Activated CD4-positive, alpha-beta T cell treated with anti-CD3 and anti-CD28 coated beads, Interleukin-2, amount 50 U/mL, for 48 hours (primary cell): ENCODE measurements at regions not wholly inside any gene's neighbourhood (a gene's known extent, or its start where the extent isn't known, plus 50 kb on each side); places are given as distances from the start of the nearest gene placed in this dataset.
"Not testable (repeated sequence)": the region's sequence is repeated elsewhere in the genome, so short reads cannot be mapped to it uniquely, and the experiment has no call there.

Experiments
- DNase-seq, 2 experiments: peaks; one replicate each; pipeline ENCODE4 v3.0.0-alpha.2; 2020

DNA sequence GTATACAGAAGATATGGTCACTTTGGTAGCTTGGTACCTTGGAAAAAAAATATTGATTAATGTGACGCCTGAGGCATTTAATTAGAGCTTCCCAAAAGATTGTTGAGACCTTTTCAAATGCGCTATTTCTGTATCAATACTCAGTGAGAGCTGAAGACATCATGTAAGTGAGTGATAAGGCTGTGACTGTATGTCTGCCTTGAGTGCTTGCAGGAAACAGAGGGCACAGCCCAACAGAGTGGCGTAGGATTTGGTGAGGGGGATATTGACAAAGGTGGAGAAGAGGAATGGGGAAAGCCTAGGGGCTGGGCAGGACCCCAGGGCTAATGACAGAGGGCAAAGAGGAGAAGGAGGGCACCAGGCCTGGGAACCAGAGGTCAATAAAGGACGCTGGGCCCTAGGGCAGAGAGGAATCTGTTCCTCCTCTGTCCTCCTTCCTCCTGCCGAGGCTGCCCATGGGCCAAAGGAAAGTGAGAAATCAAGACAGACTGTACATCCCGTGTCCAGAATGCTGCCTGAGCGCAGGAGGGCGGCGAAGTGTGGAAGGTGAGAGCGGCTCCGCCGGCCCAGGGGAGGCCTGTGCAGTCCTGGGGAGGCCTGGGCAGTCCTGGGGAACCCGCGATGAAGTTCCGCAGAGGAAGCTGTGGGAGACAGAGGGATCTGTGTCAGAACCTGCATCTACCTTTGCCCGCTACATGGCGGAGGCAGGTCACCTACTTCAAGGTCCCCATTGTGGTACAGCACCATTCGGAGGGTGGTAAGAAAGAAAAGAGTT, 228.6 kb upstream of the PIEZO2 start:
- DNase-seq, result no peak

DNA sequence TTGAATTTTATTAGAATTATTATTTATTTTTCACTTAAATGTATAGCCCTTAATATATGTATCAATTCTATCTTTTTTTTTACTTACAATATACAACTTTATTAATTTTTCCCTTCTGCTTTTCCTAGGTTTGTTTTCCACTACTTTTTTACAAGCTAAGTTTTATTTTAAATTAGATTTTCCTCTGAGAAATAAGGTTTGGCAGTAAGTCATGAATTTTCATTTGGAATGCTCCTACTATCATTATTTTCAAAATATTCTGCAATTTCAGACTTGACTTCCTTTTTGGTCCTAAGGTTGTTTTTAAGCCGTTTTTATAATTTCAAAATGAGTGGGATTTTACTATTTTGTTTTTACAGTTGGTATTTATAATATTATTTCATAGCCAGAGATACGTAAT, 222.8 kb upstream of the PIEZO2 start:
- no peak for DNase-seq

DNA sequence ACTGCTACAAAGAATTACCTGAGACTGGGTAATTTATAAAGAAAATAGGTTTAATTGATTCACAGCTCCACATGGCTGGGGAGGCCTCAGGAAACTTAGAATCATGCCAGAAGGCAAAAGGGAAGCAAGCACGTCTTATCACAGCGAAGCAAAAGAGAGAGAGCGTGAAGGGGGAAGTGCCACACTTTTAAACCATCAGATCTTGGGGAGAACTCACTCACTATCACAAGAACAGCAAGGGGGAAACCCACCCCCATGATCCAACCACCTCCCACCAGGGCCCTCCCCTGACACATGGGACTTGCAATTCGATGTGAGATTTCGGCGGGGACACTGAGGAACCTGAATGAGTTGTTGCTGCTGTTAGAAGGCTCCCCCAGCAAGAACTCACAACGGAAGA, 220.2 kb upstream of the PIEZO2 start:
- no peak for DNase-seq

DNA sequence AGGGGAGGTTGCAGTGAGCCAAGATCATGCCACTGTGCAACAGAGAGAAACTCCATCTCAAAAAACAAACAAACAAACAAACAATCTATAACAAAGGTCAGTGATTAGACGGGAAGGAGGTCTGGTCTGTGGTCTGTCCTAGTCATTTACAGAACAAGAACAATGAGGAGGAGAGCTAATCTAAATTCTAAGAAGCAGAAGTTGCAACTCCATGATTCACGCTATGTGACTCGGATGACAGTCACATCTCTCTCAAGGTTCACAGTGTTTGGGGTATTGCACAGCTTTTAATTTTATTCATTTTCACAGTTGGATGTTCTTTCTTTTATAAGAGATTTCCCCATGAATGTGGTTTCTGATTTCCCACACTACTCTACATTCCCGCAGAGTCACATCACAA, 218.7 kb upstream of the PIEZO2 start:
- DNase-seq, result no peak

DNA sequence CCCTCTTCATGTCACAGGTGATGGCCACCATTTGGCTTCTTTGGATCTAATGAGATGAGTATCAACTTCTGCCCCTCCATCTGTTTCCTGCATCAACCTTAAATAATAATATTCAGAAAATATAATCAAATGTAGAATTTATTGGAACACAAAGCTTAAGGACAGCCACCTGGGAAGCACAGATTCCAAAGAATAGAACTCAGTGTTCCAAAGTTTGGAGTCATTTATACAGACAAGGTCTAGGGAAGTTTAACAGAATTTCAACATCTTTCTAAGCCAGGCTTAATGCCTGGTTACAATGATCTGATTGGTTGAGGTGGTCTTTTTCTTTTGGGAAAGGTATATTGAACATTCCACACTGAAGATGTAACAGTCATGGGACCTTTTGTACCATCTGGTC, 218.0 kb upstream of the PIEZO2 start:
- DNase-seq, result no peak

DNA sequence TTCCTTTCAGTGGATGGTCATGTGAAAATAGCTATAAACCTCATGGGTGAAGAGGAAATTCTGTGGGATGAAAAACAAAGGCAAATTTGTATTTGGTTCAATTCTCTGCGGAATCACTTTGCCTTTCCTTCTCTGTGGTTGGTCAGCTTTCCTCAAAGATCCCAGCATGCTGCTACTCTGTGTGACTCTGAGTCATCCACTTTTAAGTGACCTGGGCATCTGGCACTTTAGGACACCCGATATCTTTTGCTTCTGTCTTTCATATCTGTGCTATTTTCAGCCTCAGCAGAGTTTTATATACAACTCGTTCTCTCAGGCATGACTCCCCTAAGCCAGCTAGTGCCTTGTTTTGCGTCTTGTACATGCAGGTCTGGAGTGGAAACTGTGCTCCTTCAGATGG, 217.0 kb upstream of the PIEZO2 start:
- DNase-seq, result no peak

DNA sequence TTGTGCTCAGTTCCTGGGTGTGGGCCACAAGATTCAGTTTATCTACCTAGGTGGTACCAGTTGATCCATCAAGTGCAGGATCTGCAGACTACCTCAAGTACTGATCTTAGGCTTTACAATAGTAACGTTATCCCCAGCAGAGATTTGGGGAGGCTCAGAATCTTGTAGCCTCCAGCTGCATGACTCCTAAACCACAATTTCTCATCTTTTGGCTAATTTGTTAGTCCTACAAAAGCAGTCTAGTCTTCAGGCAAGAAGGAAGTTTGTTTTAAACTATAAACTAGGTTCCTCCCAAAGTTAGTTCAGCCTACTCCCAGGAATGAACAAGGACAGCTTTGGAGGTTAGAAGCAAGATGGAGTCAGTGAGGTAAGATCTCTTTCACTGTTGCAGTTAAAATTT, 213.5 kb upstream of the PIEZO2 start:
- DNase-seq, result no peak

DNA sequence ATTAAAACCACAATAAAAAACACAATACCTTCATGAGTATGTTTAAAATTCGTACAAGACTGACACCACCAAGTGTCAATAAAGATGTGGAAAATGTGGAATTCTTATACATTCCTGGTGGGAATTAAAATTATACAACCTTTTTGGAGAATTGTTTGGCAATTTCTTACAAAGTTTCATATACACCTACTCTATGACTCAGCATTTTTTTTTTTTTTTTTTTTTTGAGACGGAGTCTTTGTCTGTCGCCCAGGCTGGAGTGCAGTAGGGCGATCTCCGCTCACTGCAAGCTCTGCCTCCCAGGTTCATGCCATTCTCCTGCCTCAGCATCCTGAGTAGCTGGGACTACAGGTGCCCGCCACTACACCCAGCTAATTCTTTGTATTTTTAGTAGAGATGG, 212.5 kb upstream of the PIEZO2 start:
- DNase-seq, result not testable (repeated sequence)

DNA sequence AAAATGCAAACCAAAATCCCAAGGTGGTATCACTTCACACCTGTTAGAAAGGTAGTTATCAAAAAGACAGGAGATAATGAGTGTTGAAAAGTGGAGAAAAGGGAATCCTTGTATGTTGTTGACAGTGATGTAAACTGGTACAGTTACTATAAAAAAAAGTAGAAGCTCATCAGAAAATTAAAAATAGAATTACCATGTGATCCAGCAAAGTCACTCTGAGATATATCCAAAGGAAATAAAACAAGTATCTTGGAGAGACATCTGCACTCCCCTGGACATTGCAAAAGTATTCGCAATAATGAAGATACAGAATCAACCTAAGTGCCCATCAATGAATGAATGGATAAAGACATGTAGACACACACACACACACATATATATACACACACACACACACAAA, 208.3 kb upstream of the PIEZO2 start:
- DNase-seq, result no peak

DNA sequence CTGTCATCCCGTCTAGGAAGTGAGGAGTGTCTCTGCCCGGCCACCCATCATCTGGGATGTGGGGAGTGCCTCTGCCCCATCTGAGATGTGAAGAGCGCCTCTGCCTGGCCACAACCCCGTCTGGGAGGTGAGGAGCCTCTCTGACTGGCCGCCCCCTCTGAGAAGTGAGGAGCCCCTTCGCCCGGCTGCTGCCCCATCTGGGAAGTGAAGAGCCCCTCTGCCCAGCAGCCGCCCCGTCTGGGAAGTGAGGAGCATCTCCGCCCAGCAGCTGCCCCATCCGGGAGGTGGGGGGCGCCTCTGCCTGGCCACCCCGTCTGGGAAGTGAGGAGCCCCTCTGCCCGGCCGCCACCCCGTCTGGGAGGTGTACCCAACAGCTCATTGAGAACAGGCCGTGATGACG, 195.2 kb upstream of the PIEZO2 start:
- DNase-seq, result not testable (repeated sequence)

DNA sequence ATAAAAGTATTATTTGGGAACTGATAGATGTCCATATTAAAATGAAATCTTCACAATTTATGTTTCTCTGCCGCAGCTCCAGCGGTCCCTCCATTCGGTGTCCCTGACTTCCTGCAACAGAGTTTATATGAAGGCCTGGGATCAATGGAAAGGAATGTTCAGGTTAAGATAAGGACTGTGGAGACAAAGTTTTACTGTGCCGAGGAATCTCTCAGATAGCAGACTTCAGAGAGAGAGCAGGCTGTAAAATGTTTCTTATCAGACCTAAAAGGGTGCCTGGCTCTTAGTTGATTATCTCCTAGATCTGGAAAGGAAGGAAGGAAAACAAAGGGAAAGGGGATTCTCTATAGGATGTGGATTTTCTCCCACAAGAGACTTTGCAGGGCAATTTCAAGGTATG, 193.7 kb upstream of the PIEZO2 start:
- no peak for DNase-seq

DNA sequence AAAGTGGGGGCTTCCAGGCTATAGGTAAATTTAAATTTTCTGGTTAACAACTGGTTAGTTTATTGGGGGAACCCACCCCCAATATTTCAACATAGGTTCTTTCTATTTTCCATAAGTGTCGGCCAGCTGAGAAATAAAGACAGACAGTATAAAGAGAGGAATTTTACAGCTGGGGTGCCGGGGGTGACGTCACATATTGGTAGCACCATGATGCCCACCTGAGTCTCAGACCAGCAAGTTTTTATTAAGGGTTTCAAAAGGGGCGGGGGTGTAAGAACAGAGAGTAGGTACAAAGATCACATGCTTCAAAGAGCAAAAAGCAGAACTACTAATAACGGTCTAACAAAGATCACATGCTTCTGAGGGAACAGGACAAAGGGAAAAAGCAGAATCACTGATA, 192.7 kb upstream of the PIEZO2 start:
- DNase-seq, result not testable (repeated sequence)

DNA sequence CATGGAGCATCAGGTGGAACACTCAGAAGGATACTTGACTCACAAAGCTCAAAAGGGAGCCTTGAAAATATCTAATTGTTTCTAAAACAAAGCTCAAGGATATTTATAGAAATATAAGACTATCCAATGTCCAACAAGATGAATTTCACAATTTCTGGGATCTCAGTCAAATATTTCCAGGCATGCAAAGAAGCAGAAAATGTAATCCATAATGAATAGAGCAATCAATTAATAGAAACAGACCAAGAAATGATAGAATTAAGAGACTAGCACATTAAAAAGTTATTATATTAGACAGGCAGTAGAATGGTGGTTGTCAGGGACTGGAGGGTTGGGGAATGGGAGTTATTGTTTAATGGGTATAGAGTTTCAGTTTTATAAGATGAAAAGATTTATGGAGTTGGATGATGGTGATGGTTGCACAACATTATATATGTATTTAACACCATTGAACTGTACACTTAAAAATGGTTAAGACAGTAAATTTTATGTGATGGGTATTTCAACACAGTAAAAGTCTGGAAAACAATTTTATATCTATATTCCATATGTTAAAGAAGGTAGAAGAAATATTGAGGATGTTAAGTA, 189.9 kb upstream of the PIEZO2 start:
- DNase-seq, result no peak

DNA sequence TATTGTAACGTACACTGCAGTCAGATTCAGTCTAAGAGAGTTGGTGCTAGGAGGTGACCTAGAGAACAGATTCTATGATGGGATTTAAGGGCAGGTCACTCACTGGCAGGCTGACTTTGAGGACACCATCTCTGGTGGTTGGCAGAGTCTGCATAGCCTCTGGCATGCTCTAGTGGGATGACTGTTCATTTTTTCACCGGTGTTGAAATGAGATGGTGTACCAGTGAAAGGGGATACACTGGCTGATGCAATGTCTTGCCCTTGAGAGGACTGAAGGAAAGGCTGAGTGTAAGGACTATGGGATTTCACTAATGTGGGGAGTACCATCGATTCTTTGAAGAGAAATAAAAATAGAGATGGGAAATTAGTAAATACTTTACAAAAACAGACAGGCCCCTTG, 186.9 kb upstream of the PIEZO2 start:
- DNase-seq, result no peak

DNA sequence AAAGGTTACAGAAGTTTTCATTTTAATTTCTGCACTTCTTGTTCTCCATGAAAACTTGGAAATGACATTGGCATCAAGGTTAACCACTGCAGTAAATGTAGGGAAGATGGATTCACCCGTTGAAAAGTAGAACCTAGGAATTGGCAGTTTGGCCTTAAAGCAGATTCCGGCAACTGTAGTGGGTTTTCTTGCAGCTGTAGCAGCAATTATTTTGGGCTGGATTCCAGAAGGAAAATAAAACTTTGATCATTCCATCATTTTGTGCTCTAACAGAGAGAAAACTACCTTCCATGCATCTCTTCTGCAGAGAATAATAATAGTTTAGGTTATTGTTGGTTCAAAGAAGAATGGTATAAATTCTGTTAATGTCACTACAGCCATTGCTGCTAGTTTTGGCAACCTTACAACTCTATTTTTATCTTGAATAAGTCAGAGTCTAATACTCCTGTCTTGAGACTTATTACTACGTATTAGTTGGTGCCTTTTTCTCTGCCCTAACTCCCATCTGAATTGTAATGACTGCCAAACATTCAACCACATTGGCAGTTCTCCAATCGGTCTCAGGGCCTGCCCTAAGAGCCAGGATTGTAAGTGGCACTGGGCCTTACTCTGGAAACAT, 178.1 kb upstream of the PIEZO2 start:
- DNase-seq, result no peak

DNA sequence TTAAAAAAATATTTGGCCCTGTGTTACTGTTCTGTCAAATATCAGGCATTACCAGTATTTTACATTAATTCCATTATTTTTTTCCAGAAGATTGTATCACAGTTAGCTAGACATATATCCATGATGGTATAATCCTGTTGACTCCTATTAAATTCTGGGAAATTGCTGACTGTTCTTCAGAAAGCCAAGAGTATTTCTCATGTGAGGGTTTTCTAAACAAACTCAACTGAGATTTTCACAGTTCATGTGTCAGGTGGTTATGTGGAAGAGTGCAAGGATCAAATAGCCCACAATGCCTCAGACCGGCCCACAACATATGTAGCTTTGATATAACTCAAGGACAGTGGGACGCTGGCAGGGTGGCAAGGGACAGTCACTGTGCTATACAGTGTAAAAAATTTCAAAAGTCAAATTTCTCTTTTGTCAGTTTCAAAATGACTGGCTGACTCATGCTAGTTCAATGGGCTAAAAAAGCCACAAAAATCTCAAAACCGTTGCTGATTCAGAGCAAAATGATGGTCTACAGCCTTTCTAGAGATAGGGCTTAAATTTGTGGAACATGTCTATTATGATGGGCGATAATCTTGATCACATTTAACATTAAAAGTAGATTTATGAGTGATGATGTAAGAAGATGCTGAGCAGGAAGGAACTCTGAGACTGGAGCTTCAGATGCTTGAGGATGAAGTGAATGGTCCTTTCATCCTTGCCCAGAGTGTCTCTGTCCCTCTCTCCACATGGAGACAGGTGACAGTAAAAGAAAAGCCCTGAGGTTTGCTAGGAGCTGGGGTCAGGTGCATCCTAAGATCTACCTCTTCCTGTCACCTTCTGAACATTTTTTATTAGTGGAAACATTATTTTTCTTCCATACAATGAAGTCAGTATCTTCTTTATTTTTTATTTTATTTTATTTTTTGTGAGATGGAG, 175.8 kb upstream of the PIEZO2 start:
- DNase-seq, result peak in 1 of 2 experiments; percentile 9

DNA sequence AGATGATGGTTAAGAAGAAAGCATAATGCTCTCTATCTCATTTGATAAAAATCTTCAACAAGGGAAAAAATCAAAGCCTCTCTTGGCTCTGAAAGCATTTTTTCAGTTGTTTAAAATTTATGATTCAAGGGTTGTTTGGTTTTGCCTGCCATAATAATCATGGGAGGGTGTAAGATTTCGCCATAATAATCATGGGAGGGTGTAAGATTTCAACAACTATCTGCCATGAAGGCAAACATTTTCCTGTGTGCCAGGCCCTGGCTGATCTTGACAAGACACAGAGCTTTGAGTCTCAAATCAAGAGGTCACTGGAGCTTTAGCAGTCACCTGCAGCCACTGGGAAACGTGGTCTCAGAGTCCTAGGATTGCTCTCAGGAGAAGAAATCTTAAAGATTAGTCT, 175.1 kb upstream of the PIEZO2 start:
- DNase-seq, result no peak

DNA sequence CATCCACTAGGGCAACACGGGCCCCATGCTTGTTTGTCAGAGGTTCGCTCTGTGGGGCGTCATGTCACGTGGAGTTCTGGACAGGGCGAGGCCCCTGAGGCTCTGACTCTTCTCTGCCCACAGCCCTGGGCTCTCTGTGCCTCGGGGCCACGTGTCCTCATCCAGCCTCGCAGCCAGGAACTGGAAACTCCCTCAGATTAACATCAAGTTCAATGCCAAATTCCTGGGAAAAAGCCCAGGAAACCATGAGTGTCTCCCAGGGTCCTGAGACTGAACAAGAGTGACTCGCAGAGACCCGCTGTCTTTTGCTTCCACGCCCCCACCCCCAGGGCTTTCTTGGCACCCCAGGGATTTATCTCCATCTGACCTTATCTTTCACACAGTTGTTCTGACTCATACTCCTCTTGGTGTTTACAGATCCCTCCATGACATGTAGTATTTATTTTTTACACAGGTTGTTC, 174.0 kb upstream of the PIEZO2 start:
- DNase-seq, result no peak

DNA sequence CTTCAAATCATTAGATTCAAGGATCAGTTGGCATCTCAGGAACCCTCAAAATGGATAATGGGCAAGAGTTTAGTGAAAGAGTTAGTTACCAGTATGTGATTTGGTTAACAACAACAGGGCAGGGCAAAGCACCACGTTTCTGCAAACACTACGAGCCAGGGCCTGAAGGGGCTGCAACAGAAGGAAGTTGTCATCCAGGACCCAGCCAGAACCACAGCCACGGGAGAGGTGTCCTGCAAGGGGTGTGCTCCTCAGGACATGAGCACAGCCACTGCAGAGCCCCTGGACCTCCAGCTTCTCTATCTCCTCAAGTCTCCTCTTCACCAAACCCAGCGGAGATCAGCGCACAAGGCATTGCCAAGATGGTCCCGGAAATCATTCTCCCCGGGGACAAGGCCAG, 173.3 kb upstream of the PIEZO2 start:
- DNase-seq, result no peak

DNA sequence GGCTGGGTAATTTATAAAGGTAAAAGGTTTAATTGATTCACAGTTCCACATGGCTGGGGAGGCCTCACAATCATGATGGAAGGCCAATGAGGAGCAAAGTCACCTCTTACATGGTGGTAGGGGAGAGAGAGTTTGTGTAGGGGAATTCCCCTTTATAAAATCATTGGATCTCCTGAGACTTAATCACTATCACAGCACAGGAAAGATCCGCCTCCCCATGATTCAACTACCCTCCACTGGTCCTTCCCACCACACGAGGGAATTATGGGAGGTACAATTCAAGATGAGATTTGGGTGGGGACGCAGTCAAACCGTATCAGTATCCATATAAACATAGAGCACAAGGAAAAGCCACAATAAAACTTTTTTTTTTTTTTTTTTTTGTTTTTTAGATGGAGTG, 172.6 kb upstream of the PIEZO2 start:
- DNase-seq, result no peak

DNA sequence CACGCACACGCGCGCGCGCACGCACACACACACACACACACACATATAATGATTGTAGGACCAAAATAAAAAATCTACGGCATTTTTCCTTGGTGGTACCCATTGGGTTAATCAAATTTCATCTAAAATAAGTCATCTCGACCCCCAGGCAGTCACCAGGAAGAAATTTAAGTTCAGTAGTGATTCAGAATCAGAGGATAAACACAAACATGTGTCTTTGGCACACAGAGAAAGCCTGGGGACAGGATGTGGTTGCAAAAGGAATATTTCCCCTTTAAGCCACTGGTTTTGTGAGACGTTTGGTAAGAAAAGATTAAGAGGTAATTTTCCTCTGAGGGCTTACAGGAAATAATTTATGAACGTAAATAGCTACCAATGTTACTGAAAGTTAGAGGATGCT, 171.6 kb upstream of the PIEZO2 start:
- no peak for DNase-seq

DNA sequence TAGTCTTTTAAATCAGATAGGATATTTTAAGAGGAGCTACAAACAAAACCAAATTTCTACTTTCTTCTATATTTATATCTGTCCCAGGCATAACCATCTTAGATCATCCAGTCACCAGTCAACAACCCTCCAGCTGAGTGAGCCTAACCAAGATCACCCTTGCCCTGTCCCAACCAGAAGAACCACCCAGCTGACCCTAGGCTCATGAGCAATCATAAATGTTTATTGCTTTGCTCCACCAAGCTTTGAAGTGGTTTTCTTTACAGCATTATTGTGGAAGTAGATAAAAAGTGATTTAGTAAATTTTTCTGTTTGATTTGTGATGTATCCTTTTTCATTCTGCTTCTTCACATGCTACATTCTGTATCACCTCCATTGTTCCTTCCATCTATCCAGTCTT, 167.2 kb upstream of the PIEZO2 start:
- no peak for DNase-seq

DNA sequence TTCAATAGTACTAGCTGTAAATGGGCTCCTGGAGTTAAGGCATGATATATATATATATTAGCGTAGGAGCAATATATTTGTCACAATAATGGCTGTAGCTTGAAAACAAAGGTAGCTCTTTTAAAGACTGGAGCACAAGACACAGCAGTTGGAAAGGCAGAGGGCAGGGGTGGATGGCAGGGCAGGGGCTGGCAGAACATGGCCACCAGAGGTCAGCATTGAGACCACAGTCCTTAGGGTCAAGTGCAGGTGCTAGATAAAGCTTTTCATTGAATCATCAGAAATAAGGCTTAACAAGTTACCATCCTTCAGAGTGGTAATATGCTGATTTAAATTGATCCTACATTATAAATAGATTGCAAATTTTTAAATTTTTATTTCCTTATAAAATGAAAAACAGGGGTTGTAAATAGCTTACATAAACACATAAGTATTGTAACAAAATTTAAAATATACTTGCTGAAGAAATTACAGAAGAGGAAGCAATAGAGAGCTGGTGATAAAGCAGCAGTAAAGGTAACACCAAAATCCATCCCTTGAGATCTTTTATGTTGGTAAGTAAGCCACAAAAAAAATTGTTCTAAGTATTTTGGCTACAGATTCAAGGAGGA, 161.2 kb upstream of the PIEZO2 start:
- peak; percentile 38 to 55 for DNase-seq
